ENCODE measurements at regions not wholly inside any gene's neighbourhood (a gene's known extent, or its start where the extent isn't known, plus 50 kb on each side); places are given as distances from the start of the nearest gene placed in this dataset. TPM values are rescaled to one million over a fixed set of nuclear protein-coding genes. Genes with fewer than 3 reads are reported as not detected.

DNA sequence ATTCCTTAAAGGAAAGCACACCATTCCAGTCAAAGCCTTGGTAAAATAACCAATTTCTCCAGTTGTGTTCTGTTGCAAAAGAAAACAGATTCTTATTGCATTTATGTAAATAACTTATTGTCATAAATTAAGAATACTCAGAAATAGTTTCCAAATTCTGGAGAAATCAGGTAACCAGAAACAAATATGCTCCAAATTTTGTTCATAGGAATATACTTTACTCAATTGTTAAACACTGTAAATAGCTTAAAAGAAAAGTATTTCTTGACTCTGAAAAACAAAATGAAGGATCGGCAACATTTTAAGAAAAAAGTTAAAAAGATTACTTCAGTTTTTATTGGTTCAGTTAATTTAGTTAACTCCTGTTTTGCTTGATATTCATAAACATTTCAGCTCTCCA, 67.1 kb upstream of the PIK3CG start:
- DNase-seq (ENCODE audit: low read depth in 2 of 3, low spot score in 2 of 3): peak in 1 of 3 donors; percentile 34

GRCh38 chr7:106802589-106802988, 62.5 kb upstream of the PIK3CG start:
- no peak for DNase-seq (ENCODE audit: low read depth in 2 of 3, low spot score in 2 of 3)

DNA sequence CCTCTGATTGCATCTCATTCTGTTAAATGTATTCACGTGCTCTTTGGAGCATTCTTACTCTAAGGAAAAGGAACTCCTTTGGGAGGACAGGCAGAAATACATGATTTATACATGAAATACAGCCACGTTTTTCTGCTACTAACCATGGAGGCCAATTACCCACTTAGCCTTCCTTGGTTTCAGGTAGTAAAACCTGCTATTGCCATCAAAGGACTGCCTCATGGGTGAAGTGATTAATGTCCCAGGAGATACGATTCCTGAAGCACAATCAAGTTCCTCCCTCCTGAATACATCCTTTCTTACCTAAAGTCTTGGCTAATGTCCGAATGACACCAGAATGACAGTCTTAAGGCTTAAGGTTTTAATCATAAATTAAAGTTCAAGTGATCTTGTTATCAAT, 58.5 kb upstream of the PIK3CG start:
- no peak for DNase-seq (ENCODE audit: low read depth in 2 of 3, low spot score in 2 of 3)

DNA sequence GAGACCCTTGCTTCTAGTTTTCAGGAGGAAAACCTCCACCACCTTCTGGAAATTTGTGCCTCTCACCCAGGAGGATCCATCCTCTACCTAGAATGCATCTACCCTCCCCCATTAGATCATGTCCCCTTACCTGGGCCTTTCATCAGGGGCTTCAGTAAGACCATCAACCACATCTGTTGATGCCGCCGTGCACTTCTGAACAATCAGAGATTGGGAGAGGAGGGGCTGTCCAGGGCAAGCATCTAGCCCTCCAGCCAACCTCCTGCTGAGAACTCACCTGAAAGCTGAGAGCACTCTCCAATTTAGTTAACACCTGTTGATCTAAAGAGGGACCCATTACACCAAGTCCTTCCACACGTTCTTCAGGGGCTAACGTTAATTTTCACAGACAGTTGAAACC, 57.6 kb upstream of the PIK3CG start:
- DNase-seq (ENCODE audit: low read depth in 2 of 3, low spot score in 2 of 3): no peak

- no peak for DNase-seq (ENCODE audit: low read depth in 2 of 3, low spot score in 2 of 3)
These were observed 56.0 kb upstream of the PIK3CG start for GRCh38 chr7:106808967-106809635.

GRCh38 chr7:106811472-106811871, 53.6 kb upstream of the PIK3CG start:
- DNase-seq (ENCODE audit: low read depth in 2 of 3, low spot score in 2 of 3): no peak

GRCh38 chr7:106812027-106812643, 52.9 kb upstream of the PIK3CG start:
- DNase-seq (ENCODE audit: low read depth in 2 of 3, low spot score in 2 of 3): no peak

DNA sequence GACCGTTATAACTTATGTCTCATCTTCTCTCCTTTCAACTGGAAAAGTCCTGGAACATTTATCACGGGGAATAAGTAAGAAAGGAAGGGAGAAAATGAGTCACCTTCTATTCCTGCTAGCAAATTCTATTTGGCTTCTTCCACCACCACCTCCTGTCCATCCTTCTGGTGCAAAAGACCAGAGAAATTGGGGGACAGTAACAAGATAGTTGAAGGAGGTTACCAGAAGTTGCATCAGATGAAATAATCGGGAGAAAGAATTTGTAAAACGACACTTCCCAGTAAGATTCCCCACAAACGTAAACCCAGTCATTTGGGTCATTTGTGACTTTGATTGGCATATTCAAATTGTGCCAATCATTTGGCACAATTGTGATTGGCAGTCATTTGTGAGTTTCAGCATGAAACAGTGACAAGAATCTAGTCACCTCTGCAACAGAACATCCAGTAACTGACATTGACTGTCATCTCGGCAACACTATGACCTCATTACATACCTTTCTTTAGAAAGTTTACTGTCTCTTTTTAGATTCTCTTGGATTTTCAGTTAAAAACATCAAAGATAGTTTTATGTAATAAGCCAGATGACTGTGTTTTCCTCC, 51.3 kb upstream of the PIK3CG start:
- DNase-seq (ENCODE audit: low read depth in 2 of 3, low spot score in 2 of 3): no peak

GRCh38 chr7:106814887-106815286, 50.2 kb upstream of the PIK3CG start:
- DNase-seq (ENCODE audit: low read depth in 2 of 3, low spot score in 2 of 3): no peak

Small RNAs in the stretch of these regions (small RNA-seq; reads per million reads assigned to genes)
- not detected for gene RNA5SP236
